ENCODE measurements at regions not wholly inside any gene's neighbourhood (a gene's known extent, or its start where the extent isn't known, plus 50 kb on each side); places are given as distances from the start of the nearest gene placed in this dataset.

DNA sequence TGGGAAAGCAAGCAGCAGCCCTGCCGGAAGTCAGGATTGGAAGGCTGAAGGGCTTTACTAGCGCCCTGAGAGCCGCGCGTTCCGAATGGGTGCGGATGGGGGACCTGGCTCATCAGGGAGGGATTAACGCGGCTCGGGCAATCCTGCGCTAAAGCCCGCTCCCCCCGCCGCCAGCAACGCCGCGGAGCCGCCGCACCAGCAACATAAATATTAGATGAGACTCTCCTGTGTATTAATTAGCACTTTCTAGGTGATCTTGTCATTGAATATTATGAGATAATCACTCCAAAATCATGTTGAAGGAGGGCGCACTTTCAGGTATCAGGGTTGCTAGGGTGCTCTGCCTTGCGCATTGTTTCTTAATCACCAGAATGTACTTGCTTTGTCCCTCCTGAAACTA is 357.2 kb upstream of the FAM241A start:
- Histone ChIP-seq H3K4ac (replicated peaks; ENCODE audit: insufficient read length, low read depth, low read length) (no peak overlapping the region), H3K23ac (ENCODE audit: insufficient read length) (no peak overlapping the region), H2BK5ac (ENCODE audit: low read depth, low read length) (no peak overlapping the region), H2AK5ac (ENCODE audit: low read depth, low read length) (no peak overlapping the region), H3K79me1 (ENCODE audit: low read depth, low read length) (no peaks in the 10 kb centered on the region), H3K79me2 (ENCODE audit: control insufficient read depth in 1 of 2, insufficient read depth in 2 of 2, low read length in 2 of 2) (no peaks in the 10 kb centered on the region), H4K5ac (ENCODE audit: insufficient read length, low read depth, low read length) (no peak overlapping the region), H3K27me3 (replicated peaks in 1 of 4; ENCODE audit: control insufficient read depth in 3 of 4, extremely low read depth in 1 of 4, insufficient read depth in 3 of 4, low read length in 3 of 4) (peaks cover 0 to 3% (median 1%) of the 10 kb centered on the region in 4 experiments; a peak in 4 of 7 replicates), H2BK20ac (ENCODE audit: low read length) (no peak overlapping the region), H2BK120ac (replicated peaks; ENCODE audit: low read depth, low read length) (no peak overlapping the region), H3K4me3 (ENCODE audit: extremely low read depth in 1 of 4, insufficient read depth in 2 of 4, low read depth in 3 of 4, low read length in 4 of 4) (peak overlapping the region; percentile 2 to 56 (median 35); a peak in 6 of 8 replicates), H2BK12ac (ENCODE audit: low read depth, low read length) (no peak overlapping the region), H3K23me2 (ENCODE audit: low read depth, low read length) (no peaks in the 10 kb centered on the region), H4K91ac (replicated peaks; ENCODE audit: insufficient read length, low read length) (no peak overlapping the region), H2AFZ (ENCODE audit: low read length) (peak overlapping the region; percentile 97), H3K4me2 (ENCODE audit: insufficient read depth in 1 of 2, low read depth in 2 of 2, low read length in 2 of 2) (peak overlapping the region; percentile 58 to 66), H3K18ac (ENCODE audit: extremely low read depth, low read length) (no peak overlapping the region), H3K27ac (ENCODE audit: low read depth, low read length) (no peak overlapping the region), H3K36me3 (ENCODE audit: control insufficient read depth in 2 of 4, insufficient read depth in 4 of 4, low read length in 3 of 4) (no peaks in the 10 kb centered on the region), H2BK15ac (ENCODE audit: low read length) (no peak overlapping the region), H3K9me3 (ENCODE audit: insufficient read depth in 2 of 2, low read depth in 1 of 2, low read length in 1 of 2) (no peaks in the 10 kb centered on the region), H4K8ac (ENCODE audit: extremely low read depth, insufficient read depth, low read length) (no peak overlapping the region), H3K56ac (replicated peaks; ENCODE audit: insufficient read length, low read depth, low read length) (no peak overlapping the region), H4K20me1 (replicated peaks in 1 of 2; ENCODE audit: control insufficient read depth in 1 of 2, insufficient read depth in 2 of 2, low read length in 2 of 2) (no peaks in the 10 kb centered on the region), H3K9ac (replicated peaks in 1 of 4; ENCODE audit: extremely low read depth in 1 of 4, low read depth in 3 of 4, low read length in 3 of 4) (no peak overlapping the region; a peak in 2 of 7 replicates), H3K14ac (ENCODE audit: insufficient read length) (no peak overlapping the region), H3K4me1 (replicated peaks in 1 of 4; ENCODE audit: control insufficient read depth in 3 of 4, insufficient read depth in 4 of 4, low read length in 3 of 4) (peaks cover 0 to 9% (median 1%) of the 10 kb centered on the region in 4 experiments; a peak in 3 of 7 replicates)
- DNase-seq (ENCODE audit: low read depth in 1 of 2, low spot score in 2 of 2) = peak; percentile 23 to 68
- no peak for TF ChIP-seq SP2 (IDR thresholded peaks at IDR 0.05; ENCODE audit: low read length)
- no peak for TF ChIP-seq RAD21 (IDR thresholded peaks at IDR 0.05 in 1 of 2, conservative IDR thresholded peaks at IDR 0.05 in 1 of 2; ENCODE audit: low read depth in 2 of 2, low read length in 2 of 2)
- no peak for TF ChIP-seq BRCA1 (IDR thresholded peaks at IDR 0.05; ENCODE audit: low read depth, low read length)
- TF ChIP-seq GABPA (IDR thresholded peaks at IDR 0.05; ENCODE audit: borderline replicate concordance, insufficient read depth, low read length) = no peak
- no peak for TF ChIP-seq CTBP2 (IDR thresholded peaks at IDR 0.05; ENCODE audit: borderline replicate concordance, insufficient read depth, insufficient read length, low read length)
- TF ChIP-seq ASH2L (IDR thresholded peaks at IDR 0.05; ENCODE audit: low read length) = peak; percentile 42
- no peak for TF ChIP-seq RFX5 (IDR thresholded peaks at IDR 0.05; ENCODE audit: borderline replicate concordance, low read depth, low read length)
- TF ChIP-seq EP300 (IDR thresholded peaks at IDR 0.05; ENCODE audit: borderline replicate concordance in 1 of 2, low read depth in 2 of 2, low read length in 2 of 2) = no peak
- no peak for FAIRE-seq
- ChIA-PET CTCF (ENCODE audit: partially characterized antibody) (interaction anchor here (1.4 kb wide), 1 partner anchor 67 kb away, joined by 4 read pairs; no protein-coding TSS in a partner anchor), POLR2A (ENCODE audit: partially characterized antibody) (no interaction called here)
- WGBS, 2 experiments (ENCODE audit: extremely low coverage in 1 of 2, insufficient coverage in 1 of 2, insufficient read length in 1 of 2, insufficient replicate concordance in 2 of 2, low coverage in 1 of 2, low lambda C conversion rate in 2 of 2, missing lambda C conversion rate in 1 of 2) = 6% methylated on average over 21 of the region's 21 CpGs; no CpG with 5 or more reads in 1 of the 2 experiments
